RWPE2 (cell line): ENCODE measurements at regions not wholly inside any gene's neighbourhood (a gene's known extent, or its start where the extent isn't known, plus 50 kb on each side); places are given as distances from the start of the nearest gene placed in this dataset.

Source experiments
- ATAC-seq: fragments of 200-7000 bp; cut with Tn5 transposase; 3 replicates; pipeline ENCODE4 v1.9.1; 2021; ENCODE audit warnings: low read depth
- DNase-seq: peaks from one replicate; pipeline ENCODE4 v3.0.0-alpha.2; 2020; ENCODE audit warnings: low spot score
- H3K27ac ChIP-seq: fragments of 450-650 bp; 2 replicates; pipeline ENCODE4 v1.5.1; 2017; ENCODE audit warnings: mild to moderate bottlenecking; ENCODE audit not compliant: poor library complexity, severe bottlenecking
- H3K27me3 ChIP-seq: fragments of 250-450 bp; sonication (Bioruptor Pico); 2 replicates; pipeline ENCODE4 v1.5.1; 2021; ENCODE audit warnings: mild to moderate bottlenecking, moderate library complexity; ENCODE audit not compliant: insufficient read depth, poor library complexity, severe bottlenecking
- H3K36me3 ChIP-seq: fragments of 250-450 bp; sonication (Bioruptor Pico); 2 replicates; pipeline ENCODE4 v1.5.1; 2020; ENCODE audit warnings: low read depth, mild to moderate bottlenecking, moderate library complexity
- H3K4me1 ChIP-seq: fragments of 250-450 bp; sonication (Bioruptor Pico); 2 replicates; pipeline ENCODE4 v1.5.1; 2021; ENCODE audit warnings: mild to moderate bottlenecking, moderate library complexity; ENCODE audit not compliant: insufficient read depth, poor library complexity, severe bottlenecking
- H3K4me3 ChIP-seq: fragments of 250-450 bp; sonication (Bioruptor Pico); 2 replicates; pipeline ENCODE4 v1.5.1; 2021; ENCODE audit warnings: mild to moderate bottlenecking, moderate library complexity; ENCODE audit not compliant: severe bottlenecking
- H3K9me3 ChIP-seq: fragments of 250-450 bp; sonication (Bioruptor Pico); 2 replicates; pipeline ENCODE4 v1.5.1; 2021; ENCODE audit warnings: mild to moderate bottlenecking, moderate library complexity; ENCODE audit not compliant: severe bottlenecking
- TF ChIP-seq, protein P1 (sequence below): fragments of 450-650 bp; IDR thresholded peaks from one replicate; pipeline ENCODE4 v1.5.1; 2017; ENCODE audit warnings: mild to moderate bottlenecking, moderate library complexity; ENCODE audit not compliant: poor library complexity, severe bottlenecking

DNA sequence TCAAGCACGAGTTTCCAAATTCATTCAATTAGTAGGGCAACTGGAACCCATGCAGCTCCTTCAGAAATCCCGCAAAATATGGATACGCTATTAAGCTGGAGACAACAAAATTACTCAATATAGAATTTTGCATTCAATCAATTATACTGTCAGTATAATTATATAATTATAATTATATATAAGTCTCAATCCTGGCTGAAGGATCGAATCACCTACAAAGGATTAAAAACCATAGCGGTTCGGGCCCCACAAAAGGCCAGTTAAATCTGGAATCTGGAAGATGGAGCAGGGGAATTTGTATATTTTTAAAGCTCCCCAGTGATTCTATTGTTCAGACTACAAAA lies 55.7 kb downstream of the FHIP2A start:
- H3K4me1 ChIP-seq = no peaks in the 10 kb centered on the region
- H3K4me3 ChIP-seq = no peak overlapping the region
- TF ChIP-seq, protein P1, sequence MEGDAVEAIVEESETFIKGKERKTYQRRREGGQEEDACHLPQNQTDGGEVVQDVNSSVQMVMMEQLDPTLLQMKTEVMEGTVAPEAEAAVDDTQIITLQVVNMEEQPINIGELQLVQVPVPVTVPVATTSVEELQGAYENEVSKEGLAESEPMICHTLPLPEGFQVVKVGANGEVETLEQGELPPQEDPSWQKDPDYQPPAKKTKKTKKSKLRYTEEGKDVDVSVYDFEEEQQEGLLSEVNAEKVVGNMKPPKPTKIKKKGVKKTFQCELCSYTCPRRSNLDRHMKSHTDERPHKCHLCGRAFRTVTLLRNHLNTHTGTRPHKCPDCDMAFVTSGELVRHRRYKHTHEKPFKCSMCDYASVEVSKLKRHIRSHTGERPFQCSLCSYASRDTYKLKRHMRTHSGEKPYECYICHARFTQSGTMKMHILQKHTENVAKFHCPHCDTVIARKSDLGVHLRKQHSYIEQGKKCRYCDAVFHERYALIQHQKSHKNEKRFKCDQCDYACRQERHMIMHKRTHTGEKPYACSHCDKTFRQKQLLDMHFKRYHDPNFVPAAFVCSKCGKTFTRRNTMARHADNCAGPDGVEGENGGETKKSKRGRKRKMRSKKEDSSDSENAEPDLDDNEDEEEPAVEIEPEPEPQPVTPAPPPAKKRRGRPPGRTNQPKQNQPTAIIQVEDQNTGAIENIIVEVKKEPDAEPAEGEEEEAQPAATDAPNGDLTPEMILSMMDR = peak; percentile 63
- no peaks in the 10 kb centered on the region for H3K9me3 ChIP-seq
- no peaks in the 10 kb centered on the region for H3K27me3 ChIP-seq
- no peak for ATAC-seq
- no peak for DNase-seq
- H3K36me3 ChIP-seq = no peaks in the 10 kb centered on the region
- no peak overlapping the region for H3K27ac ChIP-seq

DNA sequence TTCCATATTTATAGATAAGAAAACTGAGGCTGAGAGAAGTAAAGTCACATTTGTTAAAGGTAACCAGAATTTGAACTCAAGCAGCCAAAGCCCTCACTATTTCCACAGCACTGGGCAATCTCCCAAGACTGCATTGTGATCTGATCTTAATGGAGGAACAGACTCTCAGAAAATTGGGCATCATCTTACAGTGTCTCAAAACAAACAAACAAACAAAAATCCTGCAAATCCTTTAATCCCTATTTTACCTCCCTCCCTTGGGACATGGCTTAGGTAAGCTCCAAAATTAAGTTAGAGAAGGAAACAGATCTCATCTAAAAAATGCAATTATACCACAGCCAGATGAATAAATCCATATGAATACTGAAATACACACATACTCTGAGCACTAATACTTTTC lies 57.5 kb downstream of the FHIP2A start:
- no peaks in the 10 kb centered on the region for H3K36me3 ChIP-seq
- no peaks in the 10 kb centered on the region for H3K9me3 ChIP-seq
- DNase-seq = no peak
- H3K4me3 ChIP-seq = no peak overlapping the region
- H3K27ac ChIP-seq = no peak overlapping the region
- H3K27me3 ChIP-seq = no peaks in the 10 kb centered on the region
- no peak for ATAC-seq
- TF ChIP-seq, protein P1 = no peak
- peaks cover 3% of the 10 kb centered on the region for H3K4me1 ChIP-seq

DNA sequence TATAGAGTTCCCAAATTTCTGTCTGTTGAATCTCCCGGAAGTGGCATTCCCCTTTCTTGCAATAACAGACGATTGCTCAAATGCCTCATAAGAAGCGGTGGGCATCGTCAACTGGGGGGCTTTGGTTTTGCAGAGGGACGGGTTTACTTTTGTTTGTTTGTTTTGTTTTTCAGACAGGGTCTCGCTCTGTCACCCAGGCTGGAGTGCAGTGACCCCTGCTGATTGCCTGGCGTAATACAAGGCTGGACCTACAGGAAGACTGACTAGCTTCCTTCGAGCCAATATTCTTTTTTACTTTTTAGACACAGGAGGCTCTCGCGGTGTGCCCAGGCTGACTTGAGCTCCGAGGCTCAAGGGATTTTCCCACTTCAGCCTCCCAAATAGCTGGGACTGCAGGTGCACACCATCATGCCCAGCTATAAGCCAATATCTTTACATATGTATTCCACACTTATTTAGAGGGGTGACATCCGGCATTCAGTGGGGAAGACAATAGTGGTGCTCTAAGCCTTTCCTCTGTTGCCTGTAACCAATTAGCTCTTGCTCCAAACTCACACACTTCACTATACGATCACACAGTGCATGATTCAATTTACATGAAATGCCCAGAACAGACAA lies 58.1 kb downstream of the FHIP2A start:
- H3K4me1 ChIP-seq = peaks cover 3% of the 10 kb centered on the region
- H3K9me3 ChIP-seq = no peaks in the 10 kb centered on the region
- no peaks in the 10 kb centered on the region for H3K27me3 ChIP-seq
- TF ChIP-seq, protein P1 = peak; percentile 46
- no peaks in the 10 kb centered on the region for H3K36me3 ChIP-seq
- DNase-seq (no peak), ATAC-seq (no peak)
- H3K27ac ChIP-seq = no peak overlapping the region
- no peak overlapping the region for H3K4me3 ChIP-seq

DNA sequence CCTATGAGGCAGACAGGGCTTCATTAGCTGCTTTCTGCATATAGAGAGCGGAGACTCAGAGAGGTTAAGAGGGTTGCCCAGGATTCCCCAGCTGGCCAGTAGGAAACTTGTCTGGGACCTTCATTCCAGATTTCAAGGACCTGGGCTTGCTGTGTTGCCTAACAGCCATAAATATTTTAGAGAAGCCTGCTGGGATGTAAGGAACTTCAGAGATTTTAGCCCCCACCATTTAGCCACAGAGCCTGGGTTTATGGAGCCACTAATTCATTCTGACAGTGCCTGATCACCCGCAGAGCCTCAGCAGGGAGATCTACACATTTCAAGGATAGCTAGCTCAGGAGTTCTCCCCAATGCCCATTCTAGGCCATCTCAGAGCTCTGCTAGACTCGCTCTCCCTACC lies 56.6 kb upstream of the TRUB1 start:
- TF ChIP-seq, protein P1 = no peak
- no peaks in the 10 kb centered on the region for H3K27me3 ChIP-seq
- DNase-seq (no peak), ATAC-seq (no peak)
- no peaks in the 10 kb centered on the region for H3K9me3 ChIP-seq
- no peak overlapping the region for H3K4me3 ChIP-seq
- no peaks in the 10 kb centered on the region for H3K36me3 ChIP-seq
- H3K27ac ChIP-seq = no peak overlapping the region
- peaks cover 3% of the 10 kb centered on the region for H3K4me1 ChIP-seq

DNA sequence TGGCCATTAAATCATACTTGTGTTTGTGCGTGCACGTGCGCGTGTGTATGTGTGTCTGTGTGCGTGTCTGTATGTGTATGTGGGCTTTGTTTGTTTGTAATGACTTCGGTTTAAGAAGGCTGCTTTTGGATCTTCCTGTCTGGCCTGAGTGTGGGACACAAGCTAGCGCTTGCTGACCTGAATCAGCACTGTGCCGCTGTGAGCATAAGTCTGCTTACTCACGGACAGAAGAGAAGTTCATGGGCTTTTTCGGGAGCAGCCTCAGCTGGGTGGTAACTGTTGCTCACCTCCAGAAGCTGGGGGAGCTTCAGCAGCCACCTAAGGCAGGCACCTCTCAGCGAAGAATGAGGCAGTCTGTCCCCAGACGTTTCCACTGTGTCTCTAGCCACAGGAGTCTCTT lies 56.1 kb upstream of the TRUB1 start:
- no peaks in the 10 kb centered on the region for H3K36me3 ChIP-seq
- peaks cover 3% of the 10 kb centered on the region for H3K4me1 ChIP-seq
- peak; percentile 47; the same call in 1 of the 3 replicates for ATAC-seq
- no peak overlapping the region for H3K27ac ChIP-seq
- no peak overlapping the region for H3K4me3 ChIP-seq
- TF ChIP-seq, protein P1 = no peak
- no peaks in the 10 kb centered on the region for H3K9me3 ChIP-seq
- no peak for DNase-seq
- H3K27me3 ChIP-seq = no peaks in the 10 kb centered on the region
